Left colon (tissue), 2 donors: ENCODE measurements at regions not wholly inside any gene's neighbourhood (a gene's known extent, or its start where the extent isn't known, plus 50 kb on each side); places are given as distances from the start of the nearest gene placed in this dataset.

Experiments used
- ATAC-seq: fragments of 200-7000 bp; cut with Tn5 transposase; one replicate; pipeline ENCODE4 v1.9.1; 2020; ENCODE audit warnings: mild to moderate bottlenecking, moderate library complexity
- DNase-seq, 2 donors: peaks; one replicate each; pipeline ENCODE4 v3.0.0-alpha.2; 2020
- intact Hi-C, 2 donors: fragments of 100-400 bp; cut with DNase I in 1 of 2; cut with micrococcal nuclease in 1 of 2; formaldehyde crosslinking; loops; one replicate each; pipeline versions ENCODE4 v1.11.2 to v1.14.0; 2022; cut with DNase I, micrococcal nuclease
- donor health status: DM: no; HTN: no; CAD: no.
- donor health status: DM: yes; HTN: yes; CAD: no.

DNA sequence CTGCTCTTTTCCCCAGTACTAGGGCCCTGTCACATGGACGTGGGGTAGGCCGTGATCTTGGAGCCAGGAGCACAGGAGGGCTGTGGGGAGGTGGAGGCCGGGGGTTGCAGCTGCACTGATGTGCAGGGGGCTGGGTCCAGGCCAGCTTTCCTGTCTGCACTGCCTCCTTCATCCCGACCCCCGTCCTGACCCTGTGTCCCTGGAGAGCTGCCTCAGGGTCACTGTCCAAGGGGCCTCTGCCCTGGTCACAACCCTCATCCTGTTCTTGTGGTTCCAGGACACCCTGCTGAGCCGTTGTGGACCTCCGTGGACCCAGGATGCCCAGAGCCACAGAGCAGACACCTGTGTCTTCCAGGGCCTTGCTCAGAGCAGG, 91.7 kb upstream of the ADRA2C start:
- no peak for ATAC-seq
- intact Hi-C loops = no loop called here
- DNase-seq = peak in 1 of 2 donors; percentile 12

- intact Hi-C loops = no loop called here
- peak in 1 of 2 donors; percentile 4 for DNase-seq
- ATAC-seq = no peak
Measured at GRCh38 chr4:3673716-3674478, 92.3 kb upstream of the ADRA2C start.

DNA sequence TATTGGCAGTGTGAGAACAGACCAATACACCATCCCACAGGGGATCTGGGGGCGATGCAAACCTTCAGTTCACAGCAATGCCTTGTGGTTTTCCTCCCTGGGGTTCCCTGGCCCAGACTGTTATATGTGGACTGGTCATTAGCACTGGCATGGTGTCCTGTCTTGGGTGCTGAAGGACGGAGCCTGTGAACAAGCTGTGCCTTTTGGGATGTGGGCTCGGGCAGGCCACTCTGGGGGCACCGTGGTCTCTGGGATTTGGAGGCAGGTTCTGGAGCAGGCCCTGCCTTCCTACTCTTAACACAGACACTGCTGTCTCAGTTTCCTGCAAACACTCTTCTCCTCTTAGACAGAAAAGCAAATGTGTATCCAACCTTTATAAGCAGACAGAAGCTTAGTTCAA, 93.0 kb upstream of the ADRA2C start:
- intact Hi-C loops = no loop called here
- ATAC-seq (no peak), DNase-seq (no peak)

DNA sequence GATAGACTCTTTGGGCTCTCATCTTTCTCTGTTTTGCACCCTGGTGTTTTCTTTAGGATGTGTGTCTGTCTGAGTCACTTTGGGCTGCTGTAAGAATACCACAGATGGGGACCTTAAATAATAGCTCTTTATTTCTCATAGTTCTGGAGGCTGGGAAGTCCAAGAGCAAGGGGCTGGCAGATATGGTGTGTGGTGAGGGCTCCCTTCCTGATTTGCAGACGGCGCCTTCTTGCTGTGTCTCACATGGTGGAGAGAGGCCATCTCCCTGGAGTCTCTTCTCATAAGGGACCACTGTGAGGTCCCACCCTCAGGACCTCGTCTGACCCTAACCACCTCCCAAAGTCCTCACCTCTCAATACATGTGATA, 93.7 kb upstream of the ADRA2C start:
- ATAC-seq (no peak), DNase-seq (no peak)
- intact Hi-C loops = no loop called here

DNA sequence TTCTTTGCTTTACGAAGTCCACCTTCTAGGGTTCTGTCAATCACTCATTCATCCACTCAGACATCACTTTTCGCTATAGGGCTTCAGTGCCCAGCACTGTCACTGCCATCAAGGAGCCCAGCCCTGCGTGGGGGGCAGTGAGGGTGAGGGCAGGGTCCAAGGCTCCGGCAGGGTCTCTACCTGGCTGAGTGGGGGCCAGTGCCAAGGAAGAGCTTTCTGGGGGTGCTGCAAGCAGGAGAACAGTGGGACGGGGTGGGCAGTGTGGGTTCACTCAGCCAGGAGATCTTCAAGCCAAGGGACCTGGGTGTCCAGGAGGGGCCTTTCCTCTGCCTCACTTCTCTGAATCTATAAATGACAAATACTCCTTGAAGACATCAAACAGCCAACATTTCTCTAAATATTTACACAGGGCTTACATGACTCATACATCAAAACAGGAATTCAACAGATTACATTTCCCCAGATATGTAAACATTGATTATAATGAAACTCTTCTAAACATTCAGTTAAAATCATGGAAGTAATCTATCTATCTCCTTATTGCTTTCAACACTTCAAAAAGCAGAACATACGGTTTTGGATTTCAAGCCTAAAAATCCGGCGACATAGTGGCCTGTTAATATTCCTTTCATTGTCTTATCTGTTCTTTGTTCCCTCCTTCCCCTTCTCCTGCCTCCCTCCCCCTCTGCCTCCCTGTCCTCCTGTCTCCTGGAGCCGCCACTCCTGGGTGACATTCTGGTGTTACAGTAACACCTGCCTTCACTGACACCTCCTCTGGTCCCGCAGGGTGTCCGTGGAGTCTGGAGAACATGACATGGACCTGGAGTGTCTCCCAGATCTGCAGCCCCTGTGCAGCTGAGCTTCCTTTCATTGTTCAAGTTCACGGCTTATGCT, 94.4 kb upstream of the ADRA2C start:
- ATAC-seq = no peak
- DNase-seq = no peak
- intact Hi-C loops = no loop called here

DNA sequence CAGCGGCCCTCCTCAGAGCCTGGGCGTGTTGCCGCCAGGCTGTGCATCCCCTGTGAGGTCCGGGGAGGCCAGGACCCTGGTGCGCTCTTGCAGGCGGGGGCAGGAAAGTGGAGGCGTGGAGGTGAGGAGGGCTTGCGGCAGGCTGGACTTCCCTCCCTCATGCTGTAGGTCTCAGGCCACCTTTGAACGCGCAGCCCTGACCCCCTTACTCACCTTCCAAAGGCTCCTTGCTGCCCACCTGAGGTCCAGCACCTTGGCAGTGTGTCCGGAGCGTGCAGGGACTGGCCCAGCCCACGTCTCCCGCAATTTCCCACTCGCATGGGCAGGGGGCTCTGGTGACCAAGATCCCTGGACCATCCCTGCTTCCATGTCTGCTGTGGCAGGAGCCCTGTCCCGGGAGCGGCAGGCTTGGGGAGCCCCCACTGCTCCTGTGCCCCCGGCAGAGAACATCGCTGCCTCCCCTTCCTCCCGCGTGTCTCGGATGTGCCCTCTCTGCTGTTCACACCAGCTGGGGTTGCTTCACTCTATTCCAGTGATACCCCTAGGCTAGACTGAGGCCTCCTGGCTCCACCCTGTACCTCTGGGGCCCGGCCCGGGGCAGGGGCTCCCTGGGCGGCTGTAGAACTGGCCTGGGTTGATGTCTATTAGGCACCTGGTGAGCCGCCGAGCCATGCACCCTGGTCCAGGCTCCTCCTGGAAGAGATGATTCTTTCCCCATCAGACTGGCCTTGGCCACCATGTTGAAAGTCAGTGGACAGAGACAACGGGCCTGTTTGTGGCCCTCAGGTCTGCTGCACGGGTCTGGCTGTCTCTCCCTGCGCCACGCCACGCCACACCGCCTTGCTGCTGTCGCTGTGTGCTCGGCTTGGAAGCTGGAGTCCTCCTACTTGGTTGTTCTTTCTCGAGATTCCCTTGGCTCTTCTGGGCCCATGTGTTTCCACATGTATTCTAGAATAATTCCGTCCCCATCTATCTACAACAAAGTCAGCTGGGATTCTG, 95.4 kb upstream of the ADRA2C start:
- no peak for ATAC-seq
- no peak for DNase-seq
- intact Hi-C loops = no loop called here

DNA sequence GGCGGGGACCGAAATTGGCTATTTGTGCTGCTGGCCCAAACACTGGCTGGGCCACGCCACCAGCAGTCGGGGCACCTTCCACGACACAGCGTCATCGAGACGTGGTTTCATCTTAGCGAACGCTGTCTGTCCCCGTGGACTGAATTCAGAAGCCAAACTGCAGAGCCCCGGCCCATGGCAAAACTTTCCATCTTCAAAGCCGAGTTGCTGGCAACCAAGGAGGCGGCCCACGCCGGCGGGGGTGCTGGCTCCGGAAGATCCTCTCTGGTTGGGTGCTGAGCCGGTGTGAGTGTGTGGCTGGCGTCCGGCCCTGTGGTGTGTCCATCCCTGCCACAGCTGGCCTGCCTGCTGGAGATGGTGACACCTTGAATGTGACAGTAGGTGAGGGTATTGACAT, 96.6 kb upstream of the ADRA2C start:
- DNase-seq = no peak
- intact Hi-C loops = no loop called here
- ATAC-seq = no peak

GRCh38 chr4:3668825-3669552, 97.2 kb upstream of the ADRA2C start:
- DNase-seq = no peak
- intact Hi-C loops = no loop called here
- no peak for ATAC-seq

GRCh38 chr4:3667258-3667657, 98.9 kb upstream of the ADRA2C start:
- no peak for ATAC-seq
- intact Hi-C loops = no loop called here

DNA sequence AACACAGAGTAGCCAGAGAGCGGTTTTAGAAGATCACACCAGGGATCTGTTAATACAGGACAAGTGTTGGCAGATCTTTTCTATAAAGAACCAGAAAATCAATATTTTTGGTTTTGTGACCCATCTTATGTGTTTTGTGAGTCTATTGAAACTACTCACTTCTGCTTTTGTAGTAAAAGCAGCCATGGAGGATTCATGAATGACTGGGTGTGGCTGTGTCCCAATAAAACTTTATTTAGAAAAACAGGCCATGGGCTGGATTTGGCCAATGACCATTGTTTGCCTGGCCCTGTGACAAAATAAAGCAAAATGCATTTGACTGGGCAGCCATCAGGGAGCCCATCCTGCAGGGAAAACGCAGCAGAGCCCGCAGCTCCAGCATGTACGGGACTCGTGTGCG, 99.9 kb upstream of the ADRA2C start:
- DNase-seq (no peak), ATAC-seq (no peak)
- intact Hi-C loops = no loop called here

More at GRCh38 chr4:3667258-3667657, 98.9 kb upstream of the ADRA2C start:
- no peak for DNase-seq

DNA sequence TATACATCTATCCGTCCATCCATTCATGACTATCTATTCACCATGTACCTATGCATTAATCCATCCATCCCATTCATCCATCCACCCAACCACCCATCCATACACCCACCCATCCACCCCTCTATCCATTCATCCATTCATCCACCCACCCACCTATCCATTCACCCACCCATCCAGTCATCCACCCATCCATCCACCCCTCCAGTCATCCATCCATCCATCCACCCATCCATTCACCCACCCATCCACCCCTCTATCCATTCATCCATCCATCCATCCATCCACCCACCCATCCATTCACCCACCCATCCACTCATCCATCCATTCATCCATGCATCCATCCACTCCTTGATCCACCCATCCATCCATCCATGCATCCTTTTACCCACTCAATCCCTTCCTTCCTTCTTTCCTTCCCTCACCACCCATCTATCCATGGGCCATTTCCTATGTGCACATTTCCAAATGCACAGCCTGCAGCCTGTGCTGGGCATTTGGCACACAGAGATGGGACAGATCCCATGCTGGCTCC, 100.8 kb upstream of the ADRA2C start:
- ATAC-seq (no peak), DNase-seq (no peak)
- intact Hi-C loops = no loop called here

DNA sequence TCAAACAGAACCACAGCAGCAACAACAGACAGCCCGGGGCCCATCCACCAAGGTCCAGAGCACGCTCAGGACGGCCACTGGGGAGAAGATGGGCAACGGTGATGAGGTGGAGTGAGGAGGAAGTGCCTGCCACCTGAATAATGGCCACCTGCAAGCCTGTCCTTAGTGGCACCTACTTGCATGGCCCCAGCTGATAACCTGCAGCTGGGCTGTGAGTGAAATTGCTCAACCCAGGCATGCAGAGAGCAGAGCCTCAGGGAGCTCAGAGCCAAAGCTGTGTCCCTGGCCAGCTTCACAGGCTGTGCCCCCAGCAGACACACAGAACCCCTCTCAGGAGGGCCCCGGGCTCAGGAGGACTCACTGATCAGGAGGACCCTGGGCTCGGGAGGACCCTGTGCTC, 102.4 kb upstream of the ADRA2C start:
- intact Hi-C loops = no loop called here
- ATAC-seq = no peak
- DNase-seq = no peak

DNA sequence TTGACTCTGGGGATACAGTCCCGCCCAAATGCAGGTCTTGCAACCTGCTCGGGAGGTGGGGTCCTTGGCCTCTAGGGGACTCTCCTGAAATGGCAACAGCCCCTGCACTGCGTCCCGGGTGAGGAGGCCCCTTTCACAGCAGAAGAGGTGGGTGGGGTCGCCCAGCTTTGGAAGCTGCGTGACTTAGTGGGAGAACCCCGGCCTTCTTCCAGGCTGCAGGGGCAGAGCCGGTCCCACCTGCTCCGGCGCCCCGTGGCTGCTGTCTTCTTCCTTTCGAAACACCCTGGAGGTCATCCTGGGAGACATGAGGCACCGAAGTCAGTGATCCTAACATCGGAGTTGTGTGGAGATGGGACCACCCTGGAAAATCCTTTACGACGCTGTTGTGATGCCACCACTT, 103.7 kb upstream of the ADRA2C start:
- DNase-seq = no peak
- intact Hi-C loops = no loop called here
- no peak for ATAC-seq

DNA sequence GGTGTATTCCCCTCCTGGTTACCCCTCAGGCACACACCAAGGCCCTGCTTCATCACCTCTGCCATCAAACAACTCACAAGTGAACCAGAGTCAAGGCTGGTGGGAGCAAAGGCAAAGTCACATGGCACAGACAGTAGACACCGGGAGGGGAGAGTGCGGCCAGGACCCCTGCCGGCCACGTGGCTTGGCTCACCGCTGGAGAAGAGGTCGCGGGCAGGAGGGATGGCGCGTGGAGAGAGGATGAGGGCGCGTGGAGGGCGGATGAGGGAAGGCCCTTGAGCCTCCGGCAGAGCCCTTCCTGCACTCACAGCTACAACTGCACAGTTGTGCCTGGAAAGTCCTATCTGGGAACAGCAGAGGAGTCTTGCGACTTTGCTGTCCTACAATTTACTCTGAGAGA, 104.2 kb upstream of the ADRA2C start:
- intact Hi-C loops = no loop called here
- ATAC-seq (no peak), DNase-seq (no peak)

DNA sequence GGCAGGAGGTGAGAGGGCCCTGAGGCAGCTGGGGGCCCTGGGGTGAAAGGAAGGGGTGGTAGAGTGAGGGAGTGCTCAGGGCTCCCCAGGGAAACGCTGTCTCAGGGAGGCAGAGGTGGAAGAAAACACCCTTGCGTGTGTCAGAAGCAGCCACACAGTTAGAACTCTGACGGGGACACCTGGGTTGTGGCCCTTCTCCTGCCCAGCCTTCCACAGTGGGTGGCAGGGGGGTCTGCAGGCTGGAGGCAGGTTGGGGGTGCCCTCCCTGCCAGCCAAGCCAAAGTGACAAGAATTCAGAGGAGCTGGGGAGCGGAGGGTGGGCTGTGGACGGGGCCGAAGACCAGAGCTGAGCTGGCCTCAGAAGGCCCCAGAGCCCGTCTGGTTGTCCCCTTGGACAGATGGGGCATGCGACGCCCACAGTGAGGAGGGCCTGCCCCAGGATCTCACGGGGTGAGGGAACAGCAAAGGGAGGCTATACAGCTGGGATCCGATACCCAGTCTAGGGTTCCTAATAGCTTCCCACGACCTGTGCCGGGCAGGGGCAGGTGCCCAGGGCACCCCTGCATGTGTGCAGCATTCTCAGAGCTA, 105.2 kb upstream of the ADRA2C start:
- ATAC-seq = no peak
- intact Hi-C loops = no loop called here
- no peak for DNase-seq

DNA sequence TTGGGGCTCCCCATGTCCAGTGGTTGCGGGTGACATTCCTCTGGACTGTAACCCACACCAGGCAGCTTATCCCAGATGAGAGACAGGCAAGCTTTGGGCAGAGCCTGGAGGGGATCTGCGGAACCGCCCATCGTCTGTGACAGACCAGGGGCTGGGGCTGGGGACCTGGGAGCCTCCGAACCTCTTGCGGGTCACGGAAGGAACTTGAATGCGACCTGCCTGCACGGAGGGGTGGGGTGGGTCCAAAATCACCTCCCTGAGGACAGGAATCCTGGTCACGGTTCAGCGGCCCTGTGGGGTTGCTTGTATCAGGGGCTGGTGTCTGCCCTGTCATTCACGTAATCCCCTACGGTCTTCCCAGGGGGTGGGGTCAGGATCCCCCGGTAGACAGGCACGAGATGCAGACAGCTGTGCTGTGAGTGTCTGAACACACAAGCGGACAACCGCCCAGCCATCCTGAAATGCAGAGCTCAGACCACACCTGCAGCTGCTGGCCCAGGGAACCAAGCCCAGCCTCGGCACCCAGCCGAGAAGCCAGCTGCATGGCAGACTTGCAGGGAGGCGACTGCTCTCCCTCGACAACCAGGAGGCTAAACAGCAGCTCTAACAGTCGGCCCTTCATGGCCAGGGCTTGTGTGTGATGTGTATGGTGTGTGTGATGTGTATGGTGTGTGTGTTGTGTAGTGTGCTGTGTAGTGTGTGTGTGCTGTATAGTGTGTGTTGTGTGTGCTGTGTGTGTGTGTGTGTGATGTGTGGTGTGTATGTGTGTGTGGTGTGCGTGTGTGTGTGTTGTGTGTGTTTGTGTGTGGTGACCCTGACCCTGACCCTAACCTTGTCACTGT, 105.9 kb upstream of the ADRA2C start:
- DNase-seq (no peak), ATAC-seq (no peak)
- intact Hi-C loops = no loop called here

GRCh38 chr4:3659131-3659530, 107.1 kb upstream of the ADRA2C start:
- intact Hi-C loops = no loop called here
- ATAC-seq (no peak), DNase-seq (no peak)
